GM18861 (cell line): ENCODE measurements at regions not wholly inside any gene's neighbourhood (a gene's known extent, or its start where the extent isn't known, plus 50 kb on each side); places are given as distances from the start of the nearest gene placed in this dataset.

ENCODE experiments used
- ATAC-seq: cut with Tn5 transposase; IDR thresholded peaks from one replicate; pipeline ENCODE4 v1.9.1; 2021; ENCODE audit not compliant: unreplicated experiment

GRCh38 chr14:61110316-61111082 is 129.5 kb downstream of the SLC38A6 start:
- ATAC-seq = no peak

GRCh38 chr14:61109288-61109687 is 128.2 kb downstream of the SLC38A6 start:
- no peak for ATAC-seq

GRCh38 chr14:61108496-61109141 is 127.6 kb downstream of the SLC38A6 start:
- no peak for ATAC-seq

- no peak for ATAC-seq
Measured at GRCh38 chr14:61107869-61108493, 126.9 kb downstream of the SLC38A6 start.

GRCh38 chr14:61106959-61107641 is 126.1 kb downstream of the SLC38A6 start:
- no peak for ATAC-seq

GRCh38 chr14:61106271-61106958 is 125.4 kb downstream of the SLC38A6 start:
- ATAC-seq = no peak

GRCh38 chr14:61104358-61104757 is 123.3 kb downstream of the SLC38A6 start:
- ATAC-seq = no peak

GRCh38 chr14:61103541-61104339 is 122.7 kb downstream of the SLC38A6 start:
- ATAC-seq = peak; percentile 83

GRCh38 chr14:61102549-61103466 is 121.8 kb downstream of the SLC38A6 start:
- ATAC-seq = no peak
